ENCODE measurements at regions not wholly inside any gene's neighbourhood (a gene's known extent, or its start where the extent isn't known, plus 50 kb on each side); places are given as distances from the start of the nearest gene placed in this dataset.
"Not testable (repeated sequence)": the region's sequence is repeated elsewhere in the genome, so short reads cannot be mapped to it uniquely, and the experiment has no call there.

DNA sequence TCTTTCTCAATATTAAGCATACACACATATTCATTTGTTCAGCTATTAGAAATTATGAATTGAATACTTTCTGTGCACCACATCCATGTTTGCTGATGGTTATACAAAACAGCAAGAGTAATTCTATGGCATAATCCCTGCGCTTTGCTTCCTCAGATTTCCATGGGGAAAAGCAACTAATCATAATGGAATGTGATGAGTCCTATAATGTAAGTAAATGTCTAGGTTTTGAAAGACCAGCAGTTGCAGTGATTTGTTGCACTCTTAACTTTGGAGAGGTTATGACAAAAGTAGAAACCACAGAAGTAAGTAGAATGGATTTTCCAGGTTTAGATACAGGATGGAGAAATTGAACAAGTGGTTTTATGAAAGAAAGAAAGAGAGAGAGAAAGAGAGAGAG lies 652.1 kb downstream of the CBLN4 start:
- FAIRE-seq (no peak), DNase-seq (ENCODE audit: insufficient read length, low spot score) (no peak)
- TF ChIP-seq, protein P1, sequence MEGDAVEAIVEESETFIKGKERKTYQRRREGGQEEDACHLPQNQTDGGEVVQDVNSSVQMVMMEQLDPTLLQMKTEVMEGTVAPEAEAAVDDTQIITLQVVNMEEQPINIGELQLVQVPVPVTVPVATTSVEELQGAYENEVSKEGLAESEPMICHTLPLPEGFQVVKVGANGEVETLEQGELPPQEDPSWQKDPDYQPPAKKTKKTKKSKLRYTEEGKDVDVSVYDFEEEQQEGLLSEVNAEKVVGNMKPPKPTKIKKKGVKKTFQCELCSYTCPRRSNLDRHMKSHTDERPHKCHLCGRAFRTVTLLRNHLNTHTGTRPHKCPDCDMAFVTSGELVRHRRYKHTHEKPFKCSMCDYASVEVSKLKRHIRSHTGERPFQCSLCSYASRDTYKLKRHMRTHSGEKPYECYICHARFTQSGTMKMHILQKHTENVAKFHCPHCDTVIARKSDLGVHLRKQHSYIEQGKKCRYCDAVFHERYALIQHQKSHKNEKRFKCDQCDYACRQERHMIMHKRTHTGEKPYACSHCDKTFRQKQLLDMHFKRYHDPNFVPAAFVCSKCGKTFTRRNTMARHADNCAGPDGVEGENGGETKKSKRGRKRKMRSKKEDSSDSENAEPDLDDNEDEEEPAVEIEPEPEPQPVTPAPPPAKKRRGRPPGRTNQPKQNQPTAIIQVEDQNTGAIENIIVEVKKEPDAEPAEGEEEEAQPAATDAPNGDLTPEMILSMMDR (IDR thresholded peaks at IDR 0.05; ENCODE audit: insufficient read depth, missing control alignments) = no peak

DNA sequence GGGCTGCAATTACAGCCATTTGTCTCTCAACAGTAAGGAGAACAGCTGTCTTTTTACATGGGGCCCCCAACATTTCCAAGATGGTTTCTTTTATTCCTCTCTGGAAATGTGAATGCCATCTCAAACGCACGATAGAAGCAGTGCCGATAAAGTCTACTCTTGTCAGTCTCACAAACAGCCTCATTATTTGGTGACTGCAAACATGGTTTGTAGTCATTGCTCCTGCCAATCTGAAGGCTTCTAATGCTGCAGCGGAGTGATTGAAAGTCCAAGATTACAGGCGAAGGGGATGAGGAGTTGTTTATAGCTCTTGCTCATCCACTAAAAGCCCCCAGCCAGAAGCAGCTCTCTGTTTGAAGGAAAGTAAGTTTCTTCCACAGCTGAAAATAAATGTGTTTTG lies 657.1 kb downstream of the CBLN4 start:
- DNase-seq (ENCODE audit: insufficient read length, low spot score) = no peak
- no peak for FAIRE-seq
- TF ChIP-seq, protein P1 (IDR thresholded peaks at IDR 0.05; ENCODE audit: insufficient read depth, missing control alignments) = no peak

DNA sequence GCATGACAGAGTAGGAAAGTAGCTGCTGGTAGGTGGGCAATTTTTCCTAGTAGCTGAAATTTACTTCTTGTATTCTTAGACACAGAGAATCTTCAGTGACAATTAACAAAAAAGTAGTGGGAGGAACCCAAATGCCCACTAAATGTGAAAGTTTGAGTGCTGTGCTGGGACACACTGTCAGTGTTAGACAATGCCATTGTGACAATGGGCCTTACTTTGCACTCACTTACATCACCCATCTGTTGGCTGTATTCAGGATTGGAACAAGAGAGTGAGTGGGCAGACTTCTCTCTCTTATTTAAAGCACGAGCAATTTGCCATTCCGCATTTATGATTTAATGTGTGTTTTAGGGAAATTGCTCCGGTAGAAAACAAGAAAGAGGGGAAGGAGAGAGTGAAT lies 662.5 kb downstream of the CBLN4 start:
- DNase-seq (ENCODE audit: insufficient read length, low spot score) (no peak), FAIRE-seq (no peak)
- TF ChIP-seq, protein P1 (IDR thresholded peaks at IDR 0.05; ENCODE audit: insufficient read depth, missing control alignments) = no peak

DNA sequence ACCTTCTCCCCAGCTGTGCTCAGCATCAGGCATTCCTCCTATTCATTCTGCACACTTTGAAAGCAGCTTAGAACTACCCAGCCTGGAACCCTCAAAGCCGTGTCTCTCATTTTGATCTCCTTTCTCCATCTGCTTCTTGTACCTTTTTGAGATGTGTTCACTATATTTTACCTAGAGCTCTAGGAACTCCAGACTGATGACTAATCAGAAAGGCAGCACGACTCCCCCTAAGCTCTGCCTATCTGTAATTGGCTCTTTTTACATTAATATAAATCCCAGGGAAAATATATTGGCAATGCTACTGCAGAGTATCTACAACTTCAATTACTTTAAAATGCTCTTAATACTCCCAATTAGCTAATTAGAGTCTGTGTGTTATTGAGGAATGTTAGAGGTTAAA lies 671.5 kb downstream of the CBLN4 start:
- DNase-seq (ENCODE audit: insufficient read length, low spot score) = no peak
- TF ChIP-seq, protein P1 (IDR thresholded peaks at IDR 0.05; ENCODE audit: insufficient read depth, missing control alignments) = no peak
- FAIRE-seq = no peak

DNA sequence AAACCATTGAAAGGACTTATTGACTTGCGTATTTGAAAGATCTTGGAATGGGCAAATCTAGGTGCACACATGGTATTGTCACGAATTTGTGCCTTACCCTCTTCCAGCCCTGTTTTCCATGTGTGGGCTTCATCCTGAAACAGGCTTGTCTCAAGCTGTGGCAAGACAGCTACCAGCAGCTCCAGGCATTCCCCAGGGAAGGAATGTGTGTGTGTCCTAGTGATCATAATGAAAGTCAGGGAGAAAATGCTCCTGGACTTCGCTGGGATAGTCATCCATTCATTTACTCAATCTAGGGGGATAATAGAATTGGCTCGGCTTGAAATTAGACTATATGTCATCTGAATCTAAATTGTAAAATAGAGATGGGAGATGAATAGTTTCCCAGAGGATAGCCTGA lies 676.2 kb downstream of the CBLN4 start:
- DNase-seq (ENCODE audit: insufficient read length, low spot score) = no peak
- FAIRE-seq = no peak
- TF ChIP-seq, protein P1 (IDR thresholded peaks at IDR 0.05; ENCODE audit: insufficient read depth, missing control alignments) = no peak

DNA sequence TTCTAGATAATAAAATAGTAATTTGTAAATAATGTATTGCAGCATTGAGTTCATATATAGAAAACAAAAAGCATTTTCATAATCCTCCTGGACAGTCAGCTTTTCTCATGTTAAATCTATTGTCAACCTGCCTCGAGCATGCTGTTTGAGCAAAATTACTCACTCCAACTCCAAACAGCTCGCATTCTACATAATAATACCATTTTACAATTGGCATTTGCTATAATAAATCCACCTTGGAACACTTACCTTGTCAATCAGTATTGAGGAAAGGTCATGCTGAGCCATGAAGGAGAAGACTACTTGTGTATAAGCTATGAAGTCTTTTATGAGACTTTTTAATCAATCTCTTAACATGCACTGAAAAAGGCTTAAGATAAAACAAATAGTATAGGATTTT lies 682.6 kb downstream of the CBLN4 start:
- DNase-seq (ENCODE audit: insufficient read length, low spot score) (no peak), FAIRE-seq (no peak)
- TF ChIP-seq, protein P1 (IDR thresholded peaks at IDR 0.05; ENCODE audit: insufficient read depth, missing control alignments) = no peak

DNA sequence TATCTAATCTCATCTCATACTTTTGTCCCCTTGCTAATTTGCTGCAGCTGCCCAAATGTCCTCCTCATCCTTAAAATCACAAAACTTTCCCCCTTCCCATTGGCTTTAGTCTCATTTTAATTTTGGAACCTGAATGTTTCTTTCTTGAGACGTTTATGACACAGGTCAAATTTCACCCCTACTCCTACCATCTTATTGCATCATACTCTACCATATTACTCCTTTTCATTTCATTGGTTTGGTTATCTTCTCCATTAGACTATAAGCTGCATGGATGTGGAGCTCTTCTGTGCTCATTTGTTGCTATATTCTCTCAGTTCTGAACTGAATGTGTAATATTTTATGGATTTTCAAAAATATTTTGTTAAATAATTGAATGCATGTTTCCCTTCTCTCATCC lies 688.6 kb downstream of the CBLN4 start:
- no peak for DNase-seq (ENCODE audit: insufficient read length, low spot score)
- TF ChIP-seq, protein P1 (IDR thresholded peaks at IDR 0.05; ENCODE audit: insufficient read depth, missing control alignments) = no peak
- FAIRE-seq = no peak

DNA sequence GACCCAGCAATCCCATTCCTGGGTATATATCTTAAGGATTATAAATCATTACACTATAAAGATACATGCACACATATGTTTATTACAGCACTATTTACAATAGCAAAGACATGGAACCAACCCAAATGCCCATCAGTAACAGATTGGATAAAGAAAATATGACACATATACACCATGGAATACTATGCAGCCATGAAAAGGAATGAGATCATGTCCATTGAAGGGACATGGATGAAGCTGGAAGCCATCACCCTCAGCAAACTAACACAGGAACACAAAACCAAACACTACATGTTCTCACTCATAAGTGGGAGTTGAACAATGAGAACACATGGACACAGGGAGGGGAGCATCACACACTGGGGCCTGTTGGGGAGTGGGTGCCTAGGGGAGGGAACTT lies 694.5 kb downstream of the CBLN4 start:
- not testable (repeated sequence) for DNase-seq (ENCODE audit: insufficient read length, low spot score); FAIRE-seq

Data from D721Med (cell line).